Neural progenitor cell (in vitro differentiated cells): ENCODE measurements at regions not wholly inside any gene's neighbourhood (a gene's known extent, or its start where the extent isn't known, plus 50 kb on each side); places are given as distances from the start of the nearest gene placed in this dataset.

ENCODE experiments used
- DNase-seq: peaks from one replicate; pipeline ENCODE4 v3.0.0-alpha.2; 2016; ENCODE audit warnings: low spot score
- H2AFZ ChIP-seq: fragments of 200-600 bp; sonication (generic); replicated peaks from 2 replicates; pipeline ENCODE4 v1.6.1; 2016; ENCODE audit warnings: antibody characterized with exemption
- H3F3A ChIP-seq: fragments of 200-600 bp; sonication (generic); 2 replicates; pipeline ENCODE4 v1.6.1; 2016; ENCODE audit warnings: antibody characterized with exemption, low read depth
- H3K27ac ChIP-seq: fragments of 200-600 bp; sonication (generic); 2 replicates; pipeline ENCODE4 v1.5.1; 2016; ENCODE audit warnings: mild to moderate bottlenecking
- H3K27me3 ChIP-seq: fragments of 200-600 bp; sonication (generic); 2 replicates; pipeline ENCODE4 v1.6.1; 2016; ENCODE audit warnings: mild to moderate bottlenecking, moderate library complexity
- H3K36me3 ChIP-seq: fragments of 200-600 bp; sonication (generic); 2 replicates; pipeline ENCODE4 v1.5.1; 2016
- H3K4me1 ChIP-seq: fragments of 200-600 bp; sonication (generic); 2 replicates; pipeline ENCODE4 v1.6.1; 2016; ENCODE audit warnings: mixed run types
- H3K4me2 ChIP-seq: fragments of 200-600 bp; sonication (generic); 2 replicates; pipeline ENCODE4 v1.6.1; 2016
- H3K4me3 ChIP-seq: fragments of 200-600 bp; sonication (generic); 2 replicates; pipeline ENCODE4 v1.5.1; 2016
- H3K79me2 ChIP-seq: fragments of 200-600 bp; sonication (generic); 2 replicates; pipeline ENCODE4 v1.6.1; 2016; ENCODE audit warnings: low read depth
- H3K9ac ChIP-seq: fragments of 200-600 bp; sonication (generic); 2 replicates; pipeline ENCODE4 v1.6.1; 2016
- H3K9me3 ChIP-seq: fragments of 200-600 bp; sonication (generic); 2 replicates; pipeline ENCODE4 v1.5.1; 2016; ENCODE audit warnings: low read depth
- H4K20me1 ChIP-seq: fragments of 200-600 bp; sonication (generic); 2 replicates; pipeline ENCODE4 v1.6.1; 2016; ENCODE audit warnings: low read depth
- H3K27ac Mint-ChIP-seq: 3 replicates; pipeline ENCODE4 v1.8.0; 2021; ENCODE audit warnings: mixed read lengths
- H3K27me3 Mint-ChIP-seq: 2 replicates; pipeline ENCODE4 v1.8.0; 2022; ENCODE audit warnings: low read depth, mild to moderate bottlenecking, inconsistent platforms, moderate library complexity, mixed read lengths; ENCODE audit not compliant: insufficient read depth
- H3K36me3 Mint-ChIP-seq: 3 replicates; pipeline ENCODE4 v1.8.0; 2021; ENCODE audit warnings: mixed read lengths
- H3K4me1 Mint-ChIP-seq: 3 replicates; pipeline ENCODE4 v1.8.0; 2021; ENCODE audit warnings: mixed read lengths
- H3K4me3 Mint-ChIP-seq: 3 replicates; pipeline ENCODE4 v1.8.0; 2021; ENCODE audit warnings: mild to moderate bottlenecking, moderate library complexity, mixed read lengths
- H3K9me3 Mint-ChIP-seq: 3 replicates; pipeline ENCODE4 v1.8.0; 2020; ENCODE audit warnings: mixed read lengths
- CTCF ChIP-seq: fragments of 200-600 bp; sonication (generic); IDR thresholded peaks from 2 replicates; pipeline ENCODE4 v1.5.1; 2017; ENCODE audit warnings: antibody characterized with exemption, mild to moderate bottlenecking
- EZH2 ChIP-seq: fragments of 200-600 bp; sonication (generic); IDR thresholded peaks from 2 replicates; pipeline ENCODE4 v1.6.1; 2017; ENCODE audit warnings: antibody characterized with exemption, mild to moderate bottlenecking, moderate library complexity
- EZH2phosphoT487 ChIP-seq: fragments of 200-600 bp; sonication (generic); IDR thresholded peaks from 2 replicates; pipeline ENCODE4 v1.6.1; 2017; ENCODE audit warnings: antibody characterized with exemption

- no peaks in the 10 kb centered on the region for H3K4me1 Mint-ChIP-seq
- TF ChIP-seq EZH2: no peak
These were observed 123.1 kb downstream of the NPIPB5 start for GRCh38 chr16:22633799-22634198.

GRCh38 chr16:22634954-22635353 is 124.3 kb downstream of the NPIPB5 start:
- H3K36me3 ChIP-seq: no peaks in the 10 kb centered on the region
- no peaks in the 10 kb centered on the region for H3K9me3 Mint-ChIP-seq
- no peak for DNase-seq
- H3K36me3 Mint-ChIP-seq: no peaks in the 10 kb centered on the region
- no peaks in the 10 kb centered on the region for H4K20me1 ChIP-seq
- H3K27ac ChIP-seq: no peak overlapping the region
- no peaks in the 10 kb centered on the region for H3K9me3 ChIP-seq
- peak overlapping the region; percentile 7 for H2AFZ ChIP-seq
- H3K27me3 ChIP-seq: no peaks in the 10 kb centered on the region
- H3K27ac Mint-ChIP-seq: no peak overlapping the region
- no peaks in the 10 kb centered on the region for H3K27me3 Mint-ChIP-seq
- TF ChIP-seq EZH2 (no peak), CTCF (no peak), EZH2phosphoT487 (no peak)
- H3K4me3 Mint-ChIP-seq: no peak overlapping the region
- H3K9ac ChIP-seq: no peak overlapping the region
- no peaks in the 10 kb centered on the region for H3K4me1 Mint-ChIP-seq
- no peaks in the 10 kb centered on the region for H3K4me1 ChIP-seq
- H3K4me3 ChIP-seq: no peak overlapping the region
- H3K79me2 ChIP-seq: no peaks in the 10 kb centered on the region
- no peaks in the 10 kb centered on the region for H3F3A ChIP-seq
- no peak overlapping the region for H3K4me2 ChIP-seq

More at GRCh38 chr16:22633799-22634198, 123.1 kb downstream of the NPIPB5 start:
- no peak overlapping the region for H3K27ac ChIP-seq
- Mint-ChIP-seq H3K36me3 (no peaks in the 10 kb centered on the region), H3K9me3 (no peaks in the 10 kb centered on the region), H3K27me3 (no peaks in the 10 kb centered on the region), H3K4me3 (no peak overlapping the region), H3K27ac (no peak overlapping the region)
- H2AFZ ChIP-seq: no peak overlapping the region
- no peaks in the 10 kb centered on the region for H3K79me2 ChIP-seq
- H3F3A ChIP-seq: no peaks in the 10 kb centered on the region
- H3K4me3 ChIP-seq: no peak overlapping the region
- H3K4me2 ChIP-seq: no peak overlapping the region
- no peaks in the 10 kb centered on the region for H3K9me3 ChIP-seq
- no peak overlapping the region for H3K9ac ChIP-seq
- H3K27me3 ChIP-seq: no peaks in the 10 kb centered on the region
- no peak for DNase-seq
- no peaks in the 10 kb centered on the region for H3K36me3 ChIP-seq
- H4K20me1 ChIP-seq: no peaks in the 10 kb centered on the region
- no peaks in the 10 kb centered on the region for H3K4me1 ChIP-seq

GRCh38 chr16:22635357-22635761 is 124.7 kb downstream of the NPIPB5 start:
- Histone ChIP-seq H3K79me2 (no peaks in the 10 kb centered on the region), H3K4me3 (no peak overlapping the region), H3K9me3 (no peaks in the 10 kb centered on the region), H3K4me2 (no peak overlapping the region), H4K20me1 (no peaks in the 10 kb centered on the region), H3K9ac (no peak overlapping the region), H3F3A (no peaks in the 10 kb centered on the region), H3K27me3 (no peaks in the 10 kb centered on the region), H3K27ac (no peak overlapping the region), H3K36me3 (no peaks in the 10 kb centered on the region), H3K4me1 (no peaks in the 10 kb centered on the region), H2AFZ (peak overlapping the region; percentile 7)
- Mint-ChIP-seq H3K27me3 (no peaks in the 10 kb centered on the region), H3K27ac (no peak overlapping the region), H3K4me1 (no peaks in the 10 kb centered on the region), H3K4me3 (no peak overlapping the region), H3K36me3 (no peaks in the 10 kb centered on the region), H3K9me3 (no peaks in the 10 kb centered on the region)
- no peak for TF ChIP-seq EZH2
- no peak for TF ChIP-seq EZH2phosphoT487
- TF ChIP-seq CTCF: no peak
- no peak for DNase-seq

DNA sequence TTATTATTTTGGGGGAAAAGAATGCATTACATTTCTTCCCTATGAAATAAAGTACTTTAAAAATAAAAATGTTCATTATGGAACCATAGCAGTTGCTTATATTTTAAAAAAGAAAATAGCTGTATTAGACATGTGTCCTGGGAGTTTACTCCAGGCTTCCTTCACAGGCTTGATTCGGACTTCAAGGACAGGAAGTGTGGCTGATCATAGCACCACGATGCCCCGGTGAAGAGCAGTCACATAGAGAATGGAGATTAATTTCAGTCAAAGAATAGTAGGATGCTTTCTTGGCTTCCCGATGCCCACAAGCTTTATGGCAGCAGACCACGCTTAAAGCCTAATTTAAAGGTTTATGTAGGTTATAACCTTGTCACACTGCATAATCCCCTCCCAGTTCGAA is 125.1 kb downstream of the NPIPB5 start:
- Mint-ChIP-seq H3K36me3 (no peaks in the 10 kb centered on the region), H3K27ac (no peak overlapping the region), H3K4me1 (no peaks in the 10 kb centered on the region), H3K27me3 (no peaks in the 10 kb centered on the region), H3K4me3 (no peak overlapping the region), H3K9me3 (no peaks in the 10 kb centered on the region)
- no peak overlapping the region for H2AFZ ChIP-seq
- no peak overlapping the region for H3K4me3 ChIP-seq
- TF ChIP-seq CTCF (no peak), EZH2phosphoT487 (no peak), EZH2 (no peak)
- H3K27me3 ChIP-seq: no peaks in the 10 kb centered on the region
- no peaks in the 10 kb centered on the region for H3K9me3 ChIP-seq
- H3K4me2 ChIP-seq: no peak overlapping the region
- no peaks in the 10 kb centered on the region for H4K20me1 ChIP-seq
- no peak overlapping the region for H3K9ac ChIP-seq
- H3K36me3 ChIP-seq: no peaks in the 10 kb centered on the region
- DNase-seq: no peak
- no peak overlapping the region for H3K27ac ChIP-seq
- H3F3A ChIP-seq: no peaks in the 10 kb centered on the region
- H3K4me1 ChIP-seq: no peaks in the 10 kb centered on the region
- no peaks in the 10 kb centered on the region for H3K79me2 ChIP-seq
